HEK293 (cell line): ENCODE measurements at regions not wholly inside any gene's neighbourhood (a gene's known extent, or its start where the extent isn't known, plus 50 kb on each side); places are given as distances from the start of the nearest gene placed in this dataset.
A peak's percentile ranks its signal among the peaks of the same experiment; 100 is the strongest.

Source experiments
- CTCF ChIA-PET: fragments of 350-600 bp; formaldehyde crosslinking; extraction: SDS; loops from one replicate; lab custom pipeline; 2021; ENCODE audit warnings: antibody characterized with exemption; lab: Yijun Ruan, JAX
- POLR2A ChIA-PET: fragments of 300-600 bp; formaldehyde crosslinking; extraction: SDS; loops from one replicate; lab custom pipeline; 2020; ENCODE audit warnings: antibody characterized with exemption, inconsistent platforms; lab: Yijun Ruan, JAX
- H3K27ac ChIP-seq: fragments of 200-500 bp; sonication (Bioruptor generic); 2 replicates; pipeline ENCODE4 v1.5.1; 2014; ENCODE audit warnings: low read depth, low read length, control low read depth, inconsistent platforms; ENCODE audit errors: extremely low read depth
- H3K36me3 ChIP-seq, 2 experiments: fragments of 200-500 bp in 1 of 2; sonication (Bioruptor generic) in 1 of 2; 1 replicate in 1 of 2; 2 replicates in 1 of 2; pipeline ENCODE4 v1.5.1; 2014 to 2017; ENCODE audit warnings: inconsistent platforms in 2 of 2, low read length in 2 of 2; ENCODE audit not compliant: control insufficient read depth in 2 of 2, insufficient read depth in 1 of 2
- H3K4me1 ChIP-seq: fragments of 200-500 bp; sonication (Bioruptor generic); 2 replicates; pipeline ENCODE4 v1.5.1; 2014; ENCODE audit warnings: mild to moderate bottlenecking, low read length, inconsistent platforms; ENCODE audit not compliant: control insufficient read depth, insufficient read depth
- H3K4me3 ChIP-seq: 2 replicates; pipeline ENCODE4 v1.5.1; 2011; ENCODE audit warnings: low read depth, mild to moderate bottlenecking, control low read depth, low read length, moderate library complexity
- H3K9me3 ChIP-seq: fragments of 200-500 bp; sonication (Bioruptor generic); 2 replicates; pipeline ENCODE4 v1.5.1; 2014; ENCODE audit warnings: low read depth, low read length, inconsistent platforms; ENCODE audit not compliant: control insufficient read depth, insufficient read depth
- EGR2 ChIP-seq: fragments of 450-650 bp; formaldehyde crosslinking; IDR thresholded peaks from 2 replicates; pipeline ENCODE4 v1.5.1; 2016; ENCODE audit warnings: low read depth, missing biosample characterization, missing genetic modification characterization
- GFI1B ChIP-seq: fragments of 450-650 bp; formaldehyde crosslinking; IDR thresholded peaks from 2 replicates; pipeline ENCODE4 v1.5.1; 2016; ENCODE audit warnings: missing biosample characterization, missing genetic modification characterization
- GLIS1 ChIP-seq: fragments of 450-650 bp; formaldehyde crosslinking; IDR thresholded peaks from 2 replicates; pipeline ENCODE4 v1.5.1; 2016; ENCODE audit warnings: missing biosample characterization, missing genetic modification characterization
- HOXA7 ChIP-seq: sonication (generic); formaldehyde crosslinking; IDR thresholded peaks from 2 replicates; pipeline ENCODE4 v1.8.1; 2022; ENCODE audit warnings: missing genetic modification reagents, borderline replicate concordance
- HOXC10 ChIP-seq: sonication (generic); formaldehyde crosslinking; IDR thresholded peaks from 2 replicates; pipeline ENCODE4 v1.8.1; 2023; ENCODE audit warnings: mild to moderate bottlenecking, missing genetic modification reagents
- ZBTB1 ChIP-seq: fragments of 450-650 bp; formaldehyde crosslinking; IDR thresholded peaks from 2 replicates; pipeline ENCODE4 v1.5.1; 2016; ENCODE audit warnings: missing biosample characterization, missing genetic modification characterization
- ZBTB21 ChIP-seq: fragments of 450-650 bp; formaldehyde crosslinking; IDR thresholded peaks from 2 replicates; pipeline ENCODE4 v1.5.1; 2017; ENCODE audit warnings: missing biosample characterization, missing genetic modification characterization
- ZEB2 ChIP-seq: fragments of 450-650 bp; formaldehyde crosslinking; IDR thresholded peaks from 2 replicates; pipeline ENCODE4 v1.5.1; 2016; ENCODE audit warnings: missing biosample characterization, missing genetic modification characterization
- ZIC2 ChIP-seq: fragments of 450-650 bp; formaldehyde crosslinking; IDR thresholded peaks from 2 replicates; pipeline ENCODE4 v1.5.1; 2016; ENCODE audit warnings: missing biosample characterization, missing genetic modification characterization
- ZNF169 ChIP-seq: fragments of 450-650 bp; formaldehyde crosslinking; IDR thresholded peaks from 2 replicates; pipeline ENCODE4 v1.5.1; 2016; ENCODE audit warnings: missing biosample characterization, missing genetic modification characterization
- ZNF521 ChIP-seq: fragments of 450-650 bp; formaldehyde crosslinking; IDR thresholded peaks from 2 replicates; pipeline ENCODE4 v1.5.1; 2017; ENCODE audit warnings: missing biosample characterization, mild to moderate bottlenecking, missing genetic modification characterization
- ZNF785 ChIP-seq: fragments of 450-650 bp; formaldehyde crosslinking; IDR thresholded peaks from 2 replicates; pipeline ENCODE4 v1.5.1; 2016; ENCODE audit warnings: missing biosample characterization, missing genetic modification characterization
- ZSCAN23 ChIP-seq: fragments of 450-650 bp; formaldehyde crosslinking; IDR thresholded peaks from 2 replicates; pipeline ENCODE4 v1.5.1; 2016; ENCODE audit warnings: missing biosample characterization, missing genetic modification characterization
- TF ChIP-seq, protein P1 (sequence below): fragments of 450-650 bp; IDR thresholded peaks from 2 replicates; pipeline ENCODE4 v1.5.1; 2018; ENCODE audit warnings: missing biosample characterization, missing genetic modification characterization

DNA sequence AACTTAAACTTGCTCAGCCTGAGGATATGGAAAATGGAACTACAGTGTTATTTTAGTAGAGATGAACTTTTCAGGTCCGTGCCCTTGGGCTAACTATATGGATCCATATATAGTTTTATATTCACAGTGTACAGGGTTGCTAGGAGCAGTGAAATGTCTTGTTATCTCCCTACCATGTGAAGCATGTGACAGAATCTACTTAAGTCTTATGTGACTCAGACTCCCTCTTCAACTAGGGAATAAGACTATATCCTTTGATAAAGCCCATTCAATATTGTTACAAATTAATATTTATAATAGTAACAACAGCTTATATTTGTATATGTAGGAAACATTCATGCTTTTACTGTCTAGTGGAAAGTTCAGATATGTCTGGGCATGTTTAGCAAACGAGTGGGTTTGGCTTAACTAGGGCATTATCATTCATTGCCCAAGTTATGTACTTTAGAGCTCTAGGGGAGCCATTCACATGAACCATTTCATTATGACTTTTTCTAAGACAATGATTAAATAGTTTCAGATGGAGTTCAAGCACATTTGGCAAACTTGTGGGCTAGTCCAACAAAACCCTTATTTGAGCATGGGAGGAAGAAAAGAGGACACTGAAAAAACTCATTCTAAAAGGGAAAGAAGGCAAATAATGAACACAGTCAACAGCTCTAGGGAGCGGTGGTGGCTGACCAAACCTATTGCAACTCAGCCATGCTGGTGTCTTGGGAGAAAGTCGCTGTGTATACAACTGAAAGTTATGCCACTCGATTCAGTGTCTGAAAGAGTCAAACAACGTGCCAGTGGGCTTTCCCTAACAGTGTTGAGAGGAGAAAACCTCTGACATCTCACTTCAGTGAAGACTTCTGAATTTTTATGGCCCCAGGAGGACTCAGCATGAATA is 305.9 kb upstream of the G2E3 start:
- CTCF ChIA-PET = interaction anchor here (0.7 kb wide), 1 partner anchor 90 kb away, joined by 3 read pairs; no protein-coding TSS in a partner anchor
- H3K9me3 ChIP-seq = no peaks in the 10 kb centered on the region
- TF ChIP-seq GLIS1 (tag by site-specific recombination) = no peak
- peak; percentile 63; the same call in 1 of the 2 replicates for TF ChIP-seq ZIC2 (tag by site-specific recombination)
- H3K4me1 ChIP-seq = no peaks in the 10 kb centered on the region
- POLR2A ChIA-PET = no interaction called here
- no peak overlapping the region for H3K27ac ChIP-seq
- no peak overlapping the region for H3K4me3 ChIP-seq
- H3K36me3 ChIP-seq = no peaks in the 10 kb centered on the region

DNA sequence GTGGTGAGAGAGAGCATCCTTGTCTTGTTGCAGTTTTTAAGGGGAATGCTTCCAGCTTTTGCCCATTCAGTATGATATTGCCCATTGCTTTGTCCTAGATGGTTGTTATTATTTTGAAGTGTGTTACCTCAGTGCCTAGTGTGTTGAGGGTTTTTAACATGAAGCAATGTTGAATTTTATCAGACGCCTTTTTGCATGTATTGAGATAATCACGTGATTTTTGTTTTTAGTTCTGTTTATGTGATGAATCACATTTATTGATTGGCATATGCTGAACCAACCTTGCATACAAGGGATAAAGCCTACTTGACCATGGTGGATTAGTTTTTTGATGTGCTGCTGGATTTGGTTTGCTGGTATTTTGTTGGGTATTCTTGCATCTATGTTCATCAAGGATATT is 302.3 kb upstream of the G2E3 start:
- Histone ChIP-seq H3K4me3 (no peak overlapping the region), H3K27ac (no peak overlapping the region), H3K4me1 (no peaks in the 10 kb centered on the region), H3K9me3 (no peaks in the 10 kb centered on the region), H3K36me3 (no peaks in the 10 kb centered on the region)
- ChIA-PET POLR2A (no interaction called here), CTCF (interaction anchor here (3.2 kb wide), 1 partner anchor 14 kb away, joined by 24 read pairs; no protein-coding TSS in a partner anchor)
- no peak for TF ChIP-seq ZSCAN23 (tag by site-specific recombination)

DNA sequence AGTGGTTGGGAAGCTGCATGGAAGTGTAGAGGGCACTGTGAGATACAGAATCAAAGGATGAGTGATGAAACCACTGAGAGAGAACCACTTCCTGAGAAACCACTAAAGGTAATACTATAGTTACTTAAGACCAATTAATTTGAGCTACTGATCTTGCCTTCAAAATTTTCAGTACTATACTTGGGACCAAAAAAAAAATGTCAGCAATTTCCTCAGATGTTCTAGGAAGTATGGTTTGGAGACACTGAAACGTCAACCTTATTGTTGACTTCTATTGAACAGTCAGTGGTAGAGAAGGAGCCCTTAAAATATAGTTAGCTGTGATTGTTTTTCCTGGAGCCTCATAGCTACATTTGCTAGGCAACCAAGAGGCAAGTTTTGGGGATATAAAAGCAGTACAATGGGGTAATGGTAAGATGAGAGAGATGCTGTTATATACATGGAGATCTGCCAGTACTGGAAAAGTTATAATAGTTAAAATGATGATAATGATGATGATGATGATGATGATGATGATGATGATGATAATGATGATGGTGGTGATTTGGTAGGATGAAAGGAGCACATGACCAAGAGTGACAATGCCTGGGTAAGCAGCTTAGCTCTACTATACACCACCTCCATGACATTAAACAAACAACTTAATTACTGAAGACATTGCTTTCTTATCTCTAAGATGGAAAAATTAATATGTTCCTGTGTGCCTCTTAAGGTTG is 300.9 kb upstream of the G2E3 start:
- no peak for TF ChIP-seq EGR2 (tag by site-specific recombination)
- TF ChIP-seq, protein P1, sequence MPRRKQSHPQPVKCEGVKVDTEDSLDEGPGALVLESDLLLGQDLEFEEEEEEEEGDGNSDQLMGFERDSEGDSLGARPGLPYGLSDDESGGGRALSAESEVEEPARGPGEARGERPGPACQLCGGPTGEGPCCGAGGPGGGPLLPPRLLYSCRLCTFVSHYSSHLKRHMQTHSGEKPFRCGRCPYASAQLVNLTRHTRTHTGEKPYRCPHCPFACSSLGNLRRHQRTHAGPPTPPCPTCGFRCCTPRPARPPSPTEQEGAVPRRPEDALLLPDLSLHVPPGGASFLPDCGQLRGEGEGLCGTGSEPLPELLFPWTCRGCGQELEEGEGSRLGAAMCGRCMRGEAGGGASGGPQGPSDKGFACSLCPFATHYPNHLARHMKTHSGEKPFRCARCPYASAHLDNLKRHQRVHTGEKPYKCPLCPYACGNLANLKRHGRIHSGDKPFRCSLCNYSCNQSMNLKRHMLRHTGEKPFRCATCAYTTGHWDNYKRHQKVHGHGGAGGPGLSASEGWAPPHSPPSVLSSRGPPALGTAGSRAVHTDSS = peak; percentile 87
- Histone ChIP-seq H3K36me3 (no peaks in the 10 kb centered on the region), H3K27ac (no peak overlapping the region), H3K4me3 (no peak overlapping the region), H3K4me1 (no peaks in the 10 kb centered on the region), H3K9me3 (no peaks in the 10 kb centered on the region)
- POLR2A ChIA-PET = no interaction called here
- CTCF ChIA-PET = interaction anchor here (0.6 to 3.2 kb wide), 5 partner anchors 11 to 1994 kb away, joined by 3 to 24 read pairs (median 7); no protein-coding TSS in a partner anchor

DNA sequence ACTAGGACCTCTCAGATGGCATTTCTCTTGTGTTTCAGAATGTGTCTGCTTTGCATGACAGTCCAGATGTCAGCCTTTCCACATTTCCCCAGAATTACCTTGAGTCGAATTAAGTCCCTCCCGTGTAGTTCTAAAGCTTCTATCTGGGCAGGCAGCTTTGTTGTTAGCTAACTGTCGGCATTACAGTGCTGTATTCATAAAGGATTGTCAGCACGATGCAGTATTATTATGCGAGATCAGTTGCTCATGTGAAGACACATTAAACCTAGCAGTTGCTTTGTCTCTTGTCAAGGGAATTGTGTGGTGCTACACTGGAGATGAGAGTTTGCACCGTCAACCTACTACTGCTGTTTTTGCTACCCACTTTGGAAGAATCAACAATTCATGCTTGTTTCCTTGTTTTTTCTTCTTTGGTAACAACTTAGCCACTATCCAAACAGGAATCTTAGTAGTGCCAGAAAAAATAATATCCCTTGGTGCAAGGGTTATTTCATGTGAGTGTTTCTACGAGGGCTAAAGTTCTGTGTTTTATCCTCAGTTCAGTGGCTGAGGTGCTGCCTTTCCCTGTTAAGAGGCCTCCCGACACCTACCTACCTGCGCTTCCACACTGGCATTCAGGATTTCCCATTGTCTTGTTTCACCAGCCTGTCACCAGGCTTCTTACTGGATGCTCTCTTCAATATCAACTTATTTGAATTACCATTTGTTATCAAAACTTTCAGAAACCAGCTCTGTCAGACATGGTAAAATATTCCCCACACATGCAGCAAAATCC is 297.9 kb upstream of the G2E3 start:
- no peaks in the 10 kb centered on the region for H3K9me3 ChIP-seq
- POLR2A ChIA-PET = no interaction called here
- H3K27ac ChIP-seq = no peak overlapping the region
- H3K4me1 ChIP-seq = no peaks in the 10 kb centered on the region
- CTCF ChIA-PET = interaction anchor here (0.6 to 3.6 kb wide), 4 partner anchors 10 to 1247 kb away, joined by 3 to 29 read pairs (median 3); no protein-coding TSS in a partner anchor
- H3K4me3 ChIP-seq = no peak overlapping the region
- H3K36me3 ChIP-seq = no peaks in the 10 kb centered on the region
- TF ChIP-seq ZBTB1 (tag by site-specific recombination) (no peak), HOXA7 (CRISPR knock-in tag) (no peak), HOXC10 (CRISPR knock-in tag) (no peak), ZBTB21 (no peak), ZNF169 (tag by site-specific recombination) (no peak), ZNF521 (tag by site-specific recombination) (no peak), ZEB2 (tag by site-specific recombination) (no peak), GFI1B (no peak), ZNF785 (tag by site-specific recombination) (no peak)
